ENCODE measurements at regions not wholly inside any gene's neighbourhood (a gene's known extent, or its start where the extent isn't known, plus 50 kb on each side); places are given as distances from the start of the nearest gene placed in this dataset.

GRCh38 chr7:88548399-88548798 lies 211.1 kb upstream of the ZNF804B start:
- Histone ChIP-seq H3K36me3 (ENCODE audit: insufficient read depth, low read length) (no peaks in the 10 kb centered on the region), H3K27ac (ENCODE audit: low read depth, low read length) (no peak overlapping the region), H3K9me3 (ENCODE audit: low read depth, low read length) (no peaks in the 10 kb centered on the region), H2AFZ (ENCODE audit: low read length) (no peak overlapping the region), H4K20me1 (ENCODE audit: insufficient read depth, low read length) (no peaks in the 10 kb centered on the region), H3K4me2 (ENCODE audit: insufficient read depth, low read length) (no peak overlapping the region), H3K4me1 (ENCODE audit: insufficient read depth, low read length) (no peaks in the 10 kb centered on the region), H3K4me3 (ENCODE audit: insufficient read depth, low read length) (no peak overlapping the region), H3K27me3 (ENCODE audit: insufficient read depth, low read length) (no peaks in the 10 kb centered on the region), H3K79me2 (ENCODE audit: insufficient read depth, low read length) (no peaks in the 10 kb centered on the region)
- TF ChIP-seq CTCF (IDR thresholded peaks at IDR 0.05; ENCODE audit: extremely low read depth, low read depth, low read length): no peak
- no peak for DNase-seq (ENCODE audit: insufficient read length, low spot score, missing footprints)

GRCh38 chr7:88546808-88547207 lies 212.7 kb upstream of the ZNF804B start:
- Histone ChIP-seq H3K4me1 (ENCODE audit: insufficient read depth, low read length) (no peaks in the 10 kb centered on the region), H3K4me2 (ENCODE audit: insufficient read depth, low read length) (no peak overlapping the region), H3K79me2 (ENCODE audit: insufficient read depth, low read length) (no peaks in the 10 kb centered on the region), H3K36me3 (ENCODE audit: insufficient read depth, low read length) (no peaks in the 10 kb centered on the region), H3K27ac (ENCODE audit: low read depth, low read length) (no peak overlapping the region), H3K27me3 (ENCODE audit: insufficient read depth, low read length) (no peaks in the 10 kb centered on the region), H2AFZ (ENCODE audit: low read length) (no peak overlapping the region), H4K20me1 (ENCODE audit: insufficient read depth, low read length) (no peaks in the 10 kb centered on the region), H3K9me3 (ENCODE audit: low read depth, low read length) (no peaks in the 10 kb centered on the region), H3K4me3 (ENCODE audit: insufficient read depth, low read length) (no peak overlapping the region)
- no peak for TF ChIP-seq CTCF (IDR thresholded peaks at IDR 0.05; ENCODE audit: extremely low read depth, low read depth, low read length)
- DNase-seq (ENCODE audit: insufficient read length, low spot score, missing footprints): no peak

GRCh38 chr7:88545663-88546062 lies 213.8 kb upstream of the ZNF804B start:
- Histone ChIP-seq H4K20me1 (ENCODE audit: insufficient read depth, low read length) (no peaks in the 10 kb centered on the region), H3K79me2 (ENCODE audit: insufficient read depth, low read length) (no peaks in the 10 kb centered on the region), H3K27ac (ENCODE audit: low read depth, low read length) (no peak overlapping the region), H3K4me2 (ENCODE audit: insufficient read depth, low read length) (no peak overlapping the region), H3K4me3 (ENCODE audit: insufficient read depth, low read length) (no peak overlapping the region), H2AFZ (ENCODE audit: low read length) (no peak overlapping the region), H3K9me3 (ENCODE audit: low read depth, low read length) (no peaks in the 10 kb centered on the region), H3K4me1 (ENCODE audit: insufficient read depth, low read length) (no peaks in the 10 kb centered on the region), H3K27me3 (ENCODE audit: insufficient read depth, low read length) (no peaks in the 10 kb centered on the region), H3K36me3 (ENCODE audit: insufficient read depth, low read length) (no peaks in the 10 kb centered on the region)
- TF ChIP-seq CTCF (IDR thresholded peaks at IDR 0.05; ENCODE audit: extremely low read depth, low read depth, low read length): no peak
- DNase-seq (ENCODE audit: insufficient read length, low spot score, missing footprints): no peak

- DNase-seq (ENCODE audit: insufficient read length, low spot score, missing footprints): no peak
- TF ChIP-seq CTCF (IDR thresholded peaks at IDR 0.05; ENCODE audit: extremely low read depth, low read depth, low read length): no peak
- Histone ChIP-seq H3K4me1 (ENCODE audit: insufficient read depth, low read length) (no peaks in the 10 kb centered on the region), H2AFZ (ENCODE audit: low read length) (no peak overlapping the region), H3K27me3 (ENCODE audit: insufficient read depth, low read length) (no peaks in the 10 kb centered on the region), H3K9me3 (ENCODE audit: low read depth, low read length) (peaks cover 2% of the 10 kb centered on the region), H3K79me2 (ENCODE audit: insufficient read depth, low read length) (no peaks in the 10 kb centered on the region), H3K4me2 (ENCODE audit: insufficient read depth, low read length) (no peak overlapping the region), H3K36me3 (ENCODE audit: insufficient read depth, low read length) (no peaks in the 10 kb centered on the region), H4K20me1 (ENCODE audit: insufficient read depth, low read length) (no peaks in the 10 kb centered on the region), H3K4me3 (ENCODE audit: insufficient read depth, low read length) (no peak overlapping the region), H3K27ac (ENCODE audit: low read depth, low read length) (no peak overlapping the region)
These were observed 219.5 kb upstream of the ZNF804B start for GRCh38 chr7:88540012-88540411.

Measured in osteoblast (primary cell).